OCI-LY7 (cell line): ENCODE measurements at regions not wholly inside any gene's neighbourhood (a gene's known extent, or its start where the extent isn't known, plus 50 kb on each side); places are given as distances from the start of the nearest gene placed in this dataset.

Source experiments
- EZH2phosphoT487 ChIP-seq: fragments of 200-600 bp; sonication (generic); IDR thresholded peaks from 2 replicates; pipeline ENCODE4 v1.6.1; 2018; ENCODE audit warnings: low read depth, borderline replicate concordance, mild to moderate bottlenecking, mixed run types, antibody characterized with exemption, low read length, moderate library complexity, mixed read lengths
- TF ChIP-seq, protein P1 (sequence below): fragments of 200-600 bp; sonication (generic); conservative IDR thresholded peaks from 2 replicates; pipeline ENCODE4 v1.5.1; 2014; ENCODE audit warnings: mild to moderate bottlenecking, antibody characterized with exemption, low read length, moderate library complexity, mixed read lengths

DNA sequence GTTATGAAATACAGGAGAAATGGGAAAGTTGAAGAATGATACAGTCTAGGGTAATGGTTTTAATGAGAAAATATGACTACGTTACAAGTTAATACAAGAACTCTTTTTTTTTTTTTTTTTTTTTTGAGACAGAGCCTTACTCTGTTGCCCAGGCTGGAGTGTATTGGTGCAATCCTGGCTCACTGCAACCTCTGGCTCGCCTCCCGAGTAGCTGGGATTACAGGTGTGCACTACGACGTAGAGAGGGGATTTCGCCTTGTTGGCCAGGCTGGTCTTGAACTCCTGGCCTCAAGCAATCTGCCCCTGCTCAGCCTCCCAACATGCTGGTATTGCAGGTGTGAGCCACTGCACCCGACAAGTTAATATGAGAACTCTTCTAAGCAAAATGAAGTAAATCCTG lies 77.1 kb upstream of the SELENOP start:
- TF ChIP-seq, protein P1, sequence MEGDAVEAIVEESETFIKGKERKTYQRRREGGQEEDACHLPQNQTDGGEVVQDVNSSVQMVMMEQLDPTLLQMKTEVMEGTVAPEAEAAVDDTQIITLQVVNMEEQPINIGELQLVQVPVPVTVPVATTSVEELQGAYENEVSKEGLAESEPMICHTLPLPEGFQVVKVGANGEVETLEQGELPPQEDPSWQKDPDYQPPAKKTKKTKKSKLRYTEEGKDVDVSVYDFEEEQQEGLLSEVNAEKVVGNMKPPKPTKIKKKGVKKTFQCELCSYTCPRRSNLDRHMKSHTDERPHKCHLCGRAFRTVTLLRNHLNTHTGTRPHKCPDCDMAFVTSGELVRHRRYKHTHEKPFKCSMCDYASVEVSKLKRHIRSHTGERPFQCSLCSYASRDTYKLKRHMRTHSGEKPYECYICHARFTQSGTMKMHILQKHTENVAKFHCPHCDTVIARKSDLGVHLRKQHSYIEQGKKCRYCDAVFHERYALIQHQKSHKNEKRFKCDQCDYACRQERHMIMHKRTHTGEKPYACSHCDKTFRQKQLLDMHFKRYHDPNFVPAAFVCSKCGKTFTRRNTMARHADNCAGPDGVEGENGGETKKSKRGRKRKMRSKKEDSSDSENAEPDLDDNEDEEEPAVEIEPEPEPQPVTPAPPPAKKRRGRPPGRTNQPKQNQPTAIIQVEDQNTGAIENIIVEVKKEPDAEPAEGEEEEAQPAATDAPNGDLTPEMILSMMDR = no peak
- no peak for TF ChIP-seq EZH2phosphoT487
